ENCODE measurements at regions not wholly inside any gene's neighbourhood (a gene's known extent, or its start where the extent isn't known, plus 50 kb on each side); places are given as distances from the start of the nearest gene placed in this dataset.
A peak's percentile ranks its signal among the peaks of the same experiment; 100 is the strongest.

GRCh38 chr9:7454624-7455023 is 345.0 kb downstream of the DMAC1 start:
- H3K4me1 ChIP-seq: no peaks in the 10 kb centered on the region
- H3K9me3 ChIP-seq: no peaks in the 10 kb centered on the region
- WGBS, 2 donors: 85 to 94% methylated on average over 2 of the region's 2 CpGs
- H3K36me3 ChIP-seq: no peaks in the 10 kb centered on the region
- H3K27me3 ChIP-seq: no peaks in the 10 kb centered on the region
- H3K4me3 ChIP-seq: no peak overlapping the region
- ATAC-seq (ENCODE audit: low FRiP score in 2 of 2) (no peak), DNase-seq (no peak)
- TF ChIP-seq POLR2A (IDR thresholded peaks at IDR 0.05) (no peak), EP300 (IDR thresholded peaks at IDR 0.05) (no peak), CTCF (IDR thresholded peaks at IDR 0.05) (no peak), POLR2AphosphoS5 (IDR thresholded peaks at IDR 0.05) (no peak)
- no peak overlapping the region for H3K27ac ChIP-seq

GRCh38 chr9:7452378-7452777 is 347.2 kb downstream of the DMAC1 start:
- Histone ChIP-seq H3K4me3 (no peak overlapping the region), H3K4me1 (no peaks in the 10 kb centered on the region), H3K36me3 (no peaks in the 10 kb centered on the region), H3K27me3 (no peaks in the 10 kb centered on the region), H3K27ac (no peak overlapping the region), H3K9me3 (no peaks in the 10 kb centered on the region)
- TF ChIP-seq POLR2AphosphoS5 (IDR thresholded peaks at IDR 0.05) (no peak), EP300 (IDR thresholded peaks at IDR 0.05) (no peak), POLR2A (IDR thresholded peaks at IDR 0.05) (no peak), CTCF (IDR thresholded peaks at IDR 0.05) (no peak)
- WGBS, 2 donors: 0 to 31% methylated on average over 1 of the region's 1 CpG
- ATAC-seq (ENCODE audit: low FRiP score in 2 of 2): peak in 1 of 2 donors; percentile 39
- no peak for DNase-seq

GRCh38 chr9:7451062-7451461 is 348.5 kb downstream of the DMAC1 start:
- no peaks in the 10 kb centered on the region for H3K36me3 ChIP-seq
- no peak overlapping the region for H3K27ac ChIP-seq
- no peaks in the 10 kb centered on the region for H3K4me1 ChIP-seq
- no peak for DNase-seq
- no peaks in the 10 kb centered on the region for H3K27me3 ChIP-seq
- no peak for TF ChIP-seq POLR2AphosphoS5 (IDR thresholded peaks at IDR 0.05)
- no peak for TF ChIP-seq CTCF (IDR thresholded peaks at IDR 0.05)
- TF ChIP-seq EP300 (IDR thresholded peaks at IDR 0.05): no peak
- H3K4me3 ChIP-seq: no peak overlapping the region
- H3K9me3 ChIP-seq: no peaks in the 10 kb centered on the region
- no peak for ATAC-seq (ENCODE audit: low FRiP score in 2 of 2)
- 80 to 87% methylated on average over 3 of the region's 3 CpGs for WGBS, 2 donors

- no peaks in the 10 kb centered on the region for H3K27me3 ChIP-seq
- no peaks in the 10 kb centered on the region for H3K36me3 ChIP-seq
- ATAC-seq (ENCODE audit: low FRiP score in 2 of 2) (no peak), DNase-seq (no peak)
- H3K4me1 ChIP-seq: no peaks in the 10 kb centered on the region
- no peaks in the 10 kb centered on the region for H3K9me3 ChIP-seq
- H3K27ac ChIP-seq: no peak overlapping the region
- no peak overlapping the region for H3K4me3 ChIP-seq
- TF ChIP-seq POLR2AphosphoS5 (IDR thresholded peaks at IDR 0.05) (no peak), EP300 (IDR thresholded peaks at IDR 0.05) (no peak), POLR2A (IDR thresholded peaks at IDR 0.05) (no peak), CTCF (IDR thresholded peaks at IDR 0.05) (no peak)
- WGBS, 2 donors: 91 to 100% methylated on average over 1 of the region's 1 CpG
These were observed 356.0 kb downstream of the DMAC1 start for GRCh38 chr9:7443541-7443940.

- H3K36me3 ChIP-seq: no peaks in the 10 kb centered on the region
- ATAC-seq (ENCODE audit: low FRiP score in 2 of 2) (no peak), DNase-seq (no peak)
- no peaks in the 10 kb centered on the region for H3K4me1 ChIP-seq
- H3K27ac ChIP-seq: no peak overlapping the region
- H3K27me3 ChIP-seq: no peaks in the 10 kb centered on the region
- no peak overlapping the region for H3K4me3 ChIP-seq
- TF ChIP-seq CTCF (IDR thresholded peaks at IDR 0.05) (no peak), POLR2A (IDR thresholded peaks at IDR 0.05) (no peak)
- H3K9me3 ChIP-seq: no peaks in the 10 kb centered on the region
These were observed 360.1 kb downstream of the DMAC1 start for GRCh38 chr9:7439355-7439995.
